ENCODE measurements at regions not wholly inside any gene's neighbourhood (a gene's known extent, or its start where the extent isn't known, plus 50 kb on each side); places are given as distances from the start of the nearest gene placed in this dataset.

- no peak for TF ChIP-seq POLR2AphosphoS5 (IDR thresholded peaks at IDR 0.05; ENCODE audit: low read depth, low read length)
- no peak for TF ChIP-seq SIN3A (IDR thresholded peaks at IDR 0.05; ENCODE audit: borderline replicate concordance, insufficient read depth, low read length)
- no peak for TF ChIP-seq REST (IDR thresholded peaks at IDR 0.05; ENCODE audit: insufficient read depth in 1 of 2, low read depth in 2 of 2, low read length in 2 of 2)
- no peak for TF ChIP-seq TAF1 (IDR thresholded peaks at IDR 0.05; ENCODE audit: borderline replicate concordance, insufficient read depth, low read length)
These were observed 66.1 kb upstream of the PIP4K2A start for GRCh38 chr10:22780474-22780885.

All from PFSK-1 (cell line).